HG03135 (cell line): ENCODE measurements at regions not wholly inside any gene's neighbourhood (a gene's known extent, or its start where the extent isn't known, plus 50 kb on each side); places are given as distances from the start of the nearest gene placed in this dataset.
"Not testable (repeated sequence)": the region's sequence is repeated elsewhere in the genome, so short reads cannot be mapped to it uniquely, and the experiment has no call there.

ENCODE experiments used
- ATAC-seq: cut with Tn5 transposase; IDR thresholded peaks from one replicate; pipeline ENCODE4 v1.9.1; 2021; ENCODE audit warnings: mild to moderate bottlenecking, moderate library complexity; ENCODE audit not compliant: unreplicated experiment

- ATAC-seq = no peak
Measured at GRCh38 chr2:48178611-48179010, 135.9 kb upstream of the FOXN2 start.

DNA sequence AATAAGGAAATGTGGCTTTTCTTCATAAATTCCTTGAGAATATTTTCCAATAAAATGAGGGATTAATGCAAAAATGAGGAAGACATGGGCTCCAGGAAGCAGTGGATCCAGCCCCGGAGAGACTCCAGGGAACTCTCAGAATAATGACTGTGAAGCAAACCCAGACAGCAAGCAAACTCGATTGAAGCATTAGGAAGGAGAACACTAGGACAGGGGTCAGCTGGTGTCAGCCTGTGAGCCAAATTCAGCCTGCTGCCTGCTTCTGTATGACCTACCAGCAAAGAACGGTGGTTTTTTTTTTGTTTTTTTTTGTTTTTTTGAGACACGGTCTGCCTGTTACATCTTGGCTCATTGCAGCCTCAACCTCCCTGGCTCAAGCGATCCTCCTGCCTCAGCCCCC is 133.9 kb upstream of the FOXN2 start:
- no peak for ATAC-seq

DNA sequence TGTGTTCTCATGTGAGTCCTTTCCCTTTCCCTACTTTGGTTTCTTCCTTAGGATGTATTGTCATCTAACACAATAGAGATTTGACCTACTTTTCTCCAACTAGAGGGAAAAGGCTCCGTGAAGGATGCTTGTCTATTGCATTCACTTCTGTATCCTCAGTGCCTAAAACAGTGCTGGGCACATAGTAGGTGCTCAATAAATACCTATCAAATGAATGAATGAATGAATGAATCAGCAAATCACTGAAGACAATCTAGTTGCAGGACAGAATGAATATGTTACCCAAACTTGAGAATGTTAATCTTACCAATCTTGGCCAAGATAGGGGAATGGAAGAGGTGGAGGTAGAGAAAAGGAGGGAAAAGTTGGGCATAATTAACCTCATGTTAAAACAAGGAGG is 131.2 kb upstream of the FOXN2 start:
- ATAC-seq = no peak

GRCh38 chr2:48183991-48184390 is 130.5 kb upstream of the FOXN2 start:
- ATAC-seq = no peak

GRCh38 chr2:48187503-48187902 is 127.0 kb upstream of the FOXN2 start:
- ATAC-seq = no peak

DNA sequence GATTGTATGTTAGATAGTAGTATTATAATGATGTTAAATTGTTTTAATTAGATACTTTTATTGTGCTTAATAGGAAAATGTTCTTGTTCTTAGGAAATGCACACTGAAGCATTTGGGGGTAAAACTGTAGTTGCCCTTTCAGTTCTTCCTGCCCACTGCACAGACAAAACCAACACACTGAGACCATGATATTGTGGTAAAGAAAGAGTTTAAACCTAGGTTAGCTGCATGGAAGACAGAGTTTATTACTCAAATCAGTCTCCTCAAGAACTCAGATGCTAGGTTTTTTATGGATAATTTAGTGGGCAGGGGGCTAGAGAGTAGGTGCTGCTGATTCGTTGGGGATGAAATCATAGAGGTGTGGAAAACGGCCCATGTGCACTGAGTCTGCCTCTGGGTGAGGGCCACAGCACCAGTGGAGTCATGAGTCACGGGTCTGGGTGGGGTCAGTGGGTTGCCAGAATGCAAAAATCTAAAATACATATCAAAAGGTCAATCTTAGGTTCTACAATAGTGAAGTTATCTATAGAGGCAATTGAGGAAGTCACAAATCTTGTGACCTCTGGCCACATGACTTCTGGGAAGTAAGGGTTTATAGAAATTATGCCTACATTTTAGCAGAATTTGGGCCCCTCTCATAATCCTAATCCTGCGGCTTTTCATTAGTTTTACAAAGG is 124.8 kb upstream of the FOXN2 start:
- ATAC-seq = no peak

GRCh38 chr2:48190230-48190629 is 124.3 kb upstream of the FOXN2 start:
- no peak for ATAC-seq

GRCh38 chr2:48194641-48195040 is 119.8 kb upstream of the FOXN2 start:
- ATAC-seq = no peak

GRCh38 chr2:48195169-48195568 is 119.3 kb upstream of the FOXN2 start:
- no peak for ATAC-seq

DNA sequence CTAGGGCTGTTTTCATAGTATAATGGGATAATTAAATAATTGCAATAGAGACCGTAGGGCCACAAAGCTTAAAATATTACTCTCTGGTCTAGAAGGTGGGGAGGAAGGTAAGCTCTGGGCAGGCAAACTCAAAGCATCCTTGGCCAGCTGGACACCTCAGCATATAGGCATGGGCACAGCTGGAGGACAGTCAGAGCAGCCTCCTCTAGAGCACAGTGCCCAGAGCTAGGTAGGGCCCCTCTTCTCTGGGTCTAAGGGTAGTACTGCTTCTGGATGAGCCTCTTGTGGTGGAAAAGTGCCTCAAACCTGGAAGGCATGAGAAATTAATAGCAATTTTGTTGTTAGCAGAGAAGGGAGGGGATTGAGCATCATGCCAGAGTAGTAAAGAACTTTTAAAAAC is 116.9 kb upstream of the FOXN2 start:
- ATAC-seq = no peak

DNA sequence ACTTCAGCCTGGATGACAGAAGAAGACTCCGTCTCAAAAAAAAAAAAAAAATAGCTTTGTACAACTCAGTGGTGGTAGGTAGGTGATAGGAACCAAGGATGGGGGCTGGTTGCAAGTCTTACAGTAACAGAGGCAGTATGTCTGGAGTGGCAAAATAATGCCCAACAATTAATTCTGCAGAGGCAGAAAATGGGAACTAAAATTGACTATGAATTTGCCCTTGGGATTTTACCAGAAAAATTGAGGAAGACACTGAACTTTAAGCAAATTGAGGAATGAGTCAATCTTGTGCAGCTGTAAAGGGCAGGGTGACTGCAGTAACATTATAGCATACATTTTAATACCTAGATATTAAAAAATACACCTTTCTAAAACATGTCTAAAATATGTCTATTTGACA is 116.1 kb upstream of the FOXN2 start:
- no peak for ATAC-seq

- no peak for ATAC-seq
Measured at GRCh38 chr2:48199070-48199469, 115.4 kb upstream of the FOXN2 start.

DNA sequence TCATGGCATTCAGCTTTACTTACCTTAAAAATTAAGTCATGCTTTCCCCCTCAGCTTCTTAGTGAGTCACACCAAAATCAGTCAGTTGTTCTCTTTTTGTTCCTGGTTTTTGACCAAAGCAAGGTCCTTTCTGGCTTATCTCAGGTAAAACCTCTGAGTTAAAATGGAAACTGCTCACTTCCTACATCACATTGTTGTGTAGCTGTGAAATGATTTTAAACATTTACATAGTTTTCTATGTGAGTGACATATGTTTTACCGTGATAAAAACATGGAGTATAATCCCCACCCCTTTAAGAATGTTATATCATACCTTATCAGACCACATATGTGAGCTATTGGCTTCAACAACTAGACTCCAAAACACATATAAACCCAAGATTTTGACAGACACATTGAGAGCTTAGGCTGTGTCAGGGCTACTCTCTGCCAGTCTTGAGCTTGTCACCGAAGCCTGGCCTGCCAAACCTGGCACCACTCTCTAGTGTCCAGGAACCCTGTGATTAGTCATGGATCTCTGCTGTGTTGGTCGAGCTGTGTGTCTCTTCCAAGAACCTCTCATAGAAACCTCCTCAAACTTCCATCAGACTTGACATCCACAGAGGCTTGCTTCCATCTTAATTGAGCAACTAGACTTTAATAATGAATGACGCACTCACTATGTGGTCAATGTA is 113.7 kb upstream of the FOXN2 start:
- no peak for ATAC-seq

GRCh38 chr2:48201435-48201834 is 113.0 kb upstream of the FOXN2 start:
- not testable (repeated sequence) for ATAC-seq

GRCh38 chr2:48202863-48203642 is 111.4 kb upstream of the FOXN2 start:
- no peak for ATAC-seq

- ATAC-seq = no peak
Measured at GRCh38 chr2:48203668-48204067, 110.8 kb upstream of the FOXN2 start.

DNA sequence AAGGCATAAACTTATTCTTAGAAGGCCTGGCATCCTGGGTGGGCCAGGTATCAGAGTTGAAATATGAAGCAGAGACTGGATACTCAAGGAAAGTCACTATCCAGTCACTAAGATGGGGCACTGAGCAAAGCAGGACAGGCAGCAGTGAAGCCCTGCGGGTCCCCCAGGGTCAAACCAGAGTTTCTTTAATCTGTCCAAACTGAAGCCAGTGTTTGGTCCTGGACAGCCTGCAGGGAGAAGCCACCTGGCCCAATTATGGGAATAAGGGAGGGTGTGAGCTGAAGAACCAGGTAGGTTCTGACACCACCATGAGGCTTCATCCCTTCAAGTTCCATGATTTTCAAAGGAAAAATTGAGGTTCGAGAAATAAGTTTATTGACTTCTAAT is 109.7 kb upstream of the FOXN2 start:
- ATAC-seq = no peak

DNA sequence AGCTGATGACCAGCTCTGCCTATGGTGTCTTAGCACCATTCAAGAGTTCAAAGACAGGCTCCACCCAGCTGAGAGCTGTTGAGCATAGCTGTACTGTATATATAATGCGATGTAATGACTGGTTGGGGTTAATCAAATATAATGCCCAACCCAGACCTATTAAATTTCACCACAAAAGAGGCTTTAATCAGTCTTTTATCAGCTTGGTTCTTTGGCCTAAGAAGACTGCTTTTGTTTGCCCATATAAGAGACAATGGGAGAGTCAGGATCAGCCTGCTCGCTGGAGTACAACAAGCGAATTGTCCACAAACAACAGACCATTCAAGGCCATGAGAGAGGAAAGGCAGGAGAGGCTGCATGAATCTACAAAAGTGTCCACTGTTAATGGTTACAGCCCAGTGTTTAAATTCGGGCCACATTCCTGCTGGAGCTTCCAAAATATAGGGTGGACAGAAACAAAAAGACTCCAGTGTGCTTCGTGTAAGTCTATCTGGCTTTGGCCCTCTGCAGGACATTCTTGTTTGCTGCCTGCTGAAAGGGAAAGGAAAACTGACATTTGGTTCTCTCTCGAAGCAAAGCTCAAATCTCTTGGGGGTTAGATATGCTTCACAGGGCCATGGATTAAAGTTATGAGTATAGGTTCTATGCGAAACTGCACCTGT is 109.2 kb upstream of the FOXN2 start:
- peak; percentile 78 for ATAC-seq

GRCh38 chr2:48206056-48206656 is 108.3 kb upstream of the FOXN2 start:
- not testable (repeated sequence) for ATAC-seq

DNA sequence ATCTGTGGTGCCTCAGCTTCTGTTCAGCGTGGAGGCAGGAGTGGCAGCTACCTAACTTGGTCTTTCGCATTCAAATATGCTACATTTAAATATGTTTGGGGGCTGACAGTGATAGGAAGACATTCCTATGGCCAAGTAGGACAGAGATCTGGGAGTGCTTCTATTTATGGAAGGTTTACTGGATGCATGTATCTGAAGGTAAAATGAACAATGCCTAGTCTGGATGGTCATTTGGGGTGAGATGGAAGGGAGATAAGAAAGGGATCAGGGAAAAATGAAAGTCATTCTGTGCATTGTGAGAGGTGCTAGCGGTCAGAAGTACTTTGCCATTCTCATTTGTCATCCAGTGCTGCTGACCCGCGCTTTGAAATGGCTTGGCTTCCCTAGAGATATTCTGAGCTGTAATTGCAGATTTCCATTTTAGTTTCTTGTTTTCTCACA is 107.3 kb upstream of the FOXN2 start:
- no peak for ATAC-seq

GRCh38 chr2:48207851-48208250 is 106.6 kb upstream of the FOXN2 start:
- no peak for ATAC-seq
